Stimulated activated CD8-positive, alpha-beta memory T cell treated with anti-CD3 and anti-CD28 coated beads, Interleukin-12 subunit alpha, Interleukin-12 subunit beta, amount 100 ng/mL, for 24 hours (primary cell): ENCODE measurements at regions not wholly inside any gene's neighbourhood (a gene's known extent, or its start where the extent isn't known, plus 50 kb on each side); places are given as distances from the start of the nearest gene placed in this dataset.

Experiments
- DNase-seq: peaks from one replicate; pipeline ENCODE4 v3.0.0-alpha.2; 2020; ENCODE audit errors: extremely low read depth

DNA sequence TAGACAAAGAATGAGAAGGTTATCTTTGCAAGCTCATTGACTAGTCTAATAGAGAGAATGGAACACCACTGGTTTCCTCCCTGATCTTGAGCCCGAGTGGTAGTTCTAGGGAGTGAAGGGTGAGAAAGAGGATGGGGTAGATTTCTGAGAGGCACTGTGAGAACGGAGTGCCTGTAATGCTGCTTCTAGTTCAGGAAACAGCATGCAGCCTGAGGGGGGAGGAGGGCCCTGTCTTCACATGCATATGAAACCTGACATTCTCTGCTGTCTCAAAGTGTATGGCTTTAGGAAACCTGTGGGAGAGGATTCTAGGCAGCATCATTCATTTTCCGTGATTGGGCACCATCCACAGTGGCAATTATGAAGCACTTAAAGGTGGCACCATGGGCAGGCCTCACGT, 259.4 kb upstream of the MAN1A1 start:
- DNase-seq: no peak

DNA sequence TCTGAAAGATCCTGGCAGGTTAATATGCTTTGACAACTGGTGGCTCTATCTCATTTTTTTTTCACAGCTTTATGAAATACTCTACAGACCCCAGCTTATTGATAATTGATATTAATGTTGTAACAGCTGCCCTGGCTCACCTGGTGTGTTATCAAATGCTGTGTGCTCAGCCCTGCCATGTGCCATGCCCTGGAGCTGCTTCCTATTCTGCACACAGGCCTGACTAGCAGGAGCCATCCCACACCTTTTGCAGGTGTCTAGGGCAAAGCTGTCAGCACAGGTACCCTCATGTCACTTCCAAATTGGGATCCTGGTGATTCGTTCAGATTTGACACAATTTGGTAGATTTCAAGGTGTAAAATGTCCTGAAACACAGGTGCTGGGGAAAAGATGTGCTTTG, 254.6 kb upstream of the MAN1A1 start:
- no peak for DNase-seq

DNA sequence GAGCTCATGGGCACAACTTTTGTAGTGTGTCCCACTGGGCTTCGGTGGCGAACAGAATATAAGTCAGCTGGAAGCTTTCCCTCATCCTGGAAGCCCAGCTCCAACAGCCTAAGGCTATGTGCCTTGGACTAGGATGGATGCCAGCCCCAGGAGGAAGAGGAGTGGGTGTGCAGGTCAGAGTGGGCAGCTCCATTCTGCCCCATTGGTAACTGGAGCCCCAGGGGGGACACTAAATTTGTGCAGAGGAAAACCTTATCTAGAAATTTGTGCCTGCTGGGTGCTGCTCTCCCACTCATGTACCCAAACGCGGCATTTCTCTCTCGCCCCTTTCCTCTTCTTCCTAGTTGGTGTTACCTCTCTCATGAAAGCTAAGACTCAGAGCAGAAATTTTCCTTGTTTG, 253.9 kb upstream of the MAN1A1 start:
- no peak for DNase-seq

DNA sequence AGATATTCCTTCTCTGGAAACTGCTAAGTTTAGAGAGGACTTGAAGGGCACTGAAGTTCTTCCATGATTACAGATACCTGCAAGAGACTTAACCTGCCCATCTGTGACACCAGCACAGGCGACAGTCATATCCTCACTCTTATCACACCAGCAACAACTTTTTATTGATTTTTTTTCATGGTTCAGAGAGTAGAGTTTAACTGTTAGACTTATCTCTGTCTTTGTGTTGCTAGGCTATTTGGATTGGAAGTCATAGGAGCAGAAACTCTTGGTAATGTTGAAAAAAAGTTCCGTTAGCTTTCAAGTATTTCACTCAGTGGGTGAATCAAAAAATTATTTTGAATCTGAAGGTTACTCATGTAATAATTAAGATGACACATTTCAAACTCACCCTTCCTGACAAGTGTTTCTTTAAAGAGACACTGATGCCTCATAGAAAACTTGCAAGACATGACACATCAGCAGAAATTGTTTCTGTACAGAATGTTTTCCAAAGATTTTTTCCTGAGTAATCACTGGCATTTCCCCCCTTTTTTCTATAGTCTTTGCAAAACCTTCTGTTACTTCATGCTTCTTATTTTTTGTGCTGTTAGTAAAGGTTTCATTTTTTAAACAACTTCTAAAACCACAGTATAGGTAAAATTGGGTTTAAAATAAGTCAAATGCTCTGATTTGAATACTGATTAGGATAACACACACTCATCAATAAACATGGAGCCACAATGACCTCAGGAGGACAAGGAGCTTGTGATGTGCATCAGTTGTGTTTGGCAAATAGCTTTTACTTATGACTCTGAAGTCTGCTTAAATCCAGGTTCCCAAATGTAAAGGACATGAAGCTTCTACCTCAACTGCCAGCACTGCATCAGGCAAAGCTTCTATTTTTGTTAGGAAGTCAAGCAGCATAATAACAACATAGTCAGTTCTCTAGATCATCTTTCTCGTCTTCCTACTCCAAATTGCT, 252.9 kb upstream of the MAN1A1 start:
- no peak for DNase-seq

DNA sequence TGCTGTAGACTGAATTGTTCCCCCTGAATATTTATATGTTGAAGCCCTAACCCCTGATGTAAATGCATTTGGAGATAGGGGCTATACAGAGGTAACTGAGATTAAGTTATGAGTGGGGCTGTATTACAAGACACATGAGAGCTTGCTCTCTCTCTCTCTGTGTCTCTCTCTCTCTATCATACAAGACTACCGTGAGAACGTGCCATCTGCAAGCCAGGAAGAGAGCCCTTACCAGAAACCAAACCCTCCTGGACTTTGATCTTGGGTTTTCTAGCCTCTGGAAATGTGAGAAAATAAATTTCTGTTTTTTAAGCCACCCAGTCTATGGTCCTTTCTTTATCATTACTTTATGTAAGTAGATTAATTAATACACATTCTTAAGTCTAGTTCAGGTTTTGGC, 249.3 kb upstream of the MAN1A1 start:
- DNase-seq: no peak

DNA sequence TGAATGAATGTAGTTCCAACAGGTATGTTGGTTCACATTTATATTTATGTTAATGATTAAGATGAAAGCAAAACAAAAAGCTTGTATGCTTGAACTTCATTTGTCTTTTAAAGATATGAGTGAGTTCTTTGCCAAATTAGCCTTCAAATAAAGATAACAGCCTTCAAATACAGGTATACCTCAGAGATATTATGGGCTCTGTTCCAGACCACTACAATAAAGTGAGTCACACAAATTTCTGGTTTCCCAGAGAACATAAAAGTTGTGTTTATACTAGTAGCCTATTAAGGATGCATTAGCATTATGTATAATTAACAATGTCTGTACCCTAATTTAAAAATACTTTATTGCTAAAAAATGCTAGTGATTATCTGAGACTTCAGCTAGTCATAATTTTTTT, 245.3 kb upstream of the MAN1A1 start:
- no peak for DNase-seq

DNA sequence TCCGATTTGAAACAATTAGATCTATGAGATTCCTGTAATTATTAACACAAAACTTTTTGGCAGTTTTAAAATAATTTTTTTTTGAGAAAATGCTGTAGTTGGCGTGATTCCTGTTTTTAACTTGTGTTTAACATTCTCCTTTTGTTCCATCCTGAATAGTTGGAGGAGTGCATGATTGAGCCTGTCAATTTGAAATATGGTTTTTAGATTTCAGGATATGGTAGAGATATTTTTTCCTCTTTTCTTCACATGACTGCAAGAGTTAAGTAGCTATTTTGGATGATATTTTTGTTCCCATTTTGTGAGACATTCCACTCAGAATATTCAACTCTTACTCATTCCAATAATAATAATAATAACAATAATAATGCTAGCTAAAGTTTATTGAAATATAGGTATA, 241.7 kb upstream of the MAN1A1 start:
- no peak for DNase-seq

DNA sequence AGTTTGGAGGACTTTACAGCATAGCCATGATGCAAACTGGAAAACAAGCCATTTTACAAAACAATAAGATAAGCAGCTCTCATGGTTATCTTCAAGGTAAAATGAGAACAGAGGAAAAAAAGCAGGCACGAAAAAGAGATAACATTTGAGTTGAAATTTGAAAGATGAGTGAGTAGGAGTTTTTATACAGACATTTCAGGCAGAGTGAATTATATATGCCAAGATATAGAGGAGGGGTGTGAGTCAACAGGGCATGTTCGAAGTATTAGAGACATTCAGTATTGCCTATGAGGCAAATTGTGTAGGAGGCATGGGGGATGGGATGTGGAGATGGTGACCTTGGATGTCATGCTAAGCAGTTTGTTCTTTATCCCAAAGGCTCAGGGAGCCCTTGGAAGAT, 240.5 kb upstream of the MAN1A1 start:
- no peak for DNase-seq

DNA sequence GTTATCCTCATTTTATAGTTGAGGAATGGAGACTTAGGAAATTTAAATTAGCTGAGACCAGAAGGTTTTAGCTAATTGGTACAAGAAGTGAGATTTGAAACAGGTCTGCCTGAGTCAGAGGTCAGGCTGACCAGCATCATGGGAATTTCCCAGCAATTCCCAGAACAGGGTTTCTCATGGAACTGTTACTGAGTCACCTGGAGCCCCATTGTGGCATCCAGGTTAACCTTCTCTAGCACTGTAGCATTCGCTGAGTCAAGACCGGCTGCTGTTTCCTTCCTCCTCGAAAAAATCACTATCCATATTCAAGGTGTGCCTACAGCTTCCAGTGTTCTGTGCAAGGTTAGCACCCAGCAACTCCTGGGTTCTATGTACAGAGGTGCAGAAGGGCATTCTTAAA, 238.0 kb upstream of the MAN1A1 start:
- DNase-seq: no peak

DNA sequence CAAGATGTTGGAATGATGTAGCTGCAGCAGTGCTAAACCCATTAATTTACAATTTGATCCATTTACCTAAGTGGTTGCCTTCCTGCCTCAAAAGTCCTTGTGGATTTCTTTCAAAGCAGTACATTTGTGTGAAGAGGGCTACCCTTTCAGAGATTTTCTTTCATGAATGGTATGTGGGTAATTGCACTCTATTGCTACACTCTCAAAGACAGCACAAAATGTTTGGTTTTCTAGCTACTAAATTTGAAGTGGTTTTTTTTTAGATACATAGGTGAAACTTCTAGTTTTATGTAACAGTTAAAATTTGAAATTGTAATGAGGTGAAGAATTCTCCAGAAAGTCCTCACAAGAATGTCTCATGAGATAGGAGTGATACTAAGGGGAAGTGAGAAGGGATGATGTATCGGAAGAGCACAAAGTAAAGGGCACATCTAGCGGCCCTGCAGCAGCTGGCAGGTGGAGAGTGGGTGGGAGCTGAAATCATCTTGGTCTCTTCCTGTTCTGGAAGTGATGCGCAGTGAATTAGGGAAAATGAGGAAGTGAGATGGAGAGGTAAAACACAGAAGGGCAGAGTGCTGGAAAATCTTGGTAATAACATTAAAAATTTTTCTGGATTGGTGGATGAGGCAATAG, 236.8 kb upstream of the MAN1A1 start:
- DNase-seq: no peak

DNA sequence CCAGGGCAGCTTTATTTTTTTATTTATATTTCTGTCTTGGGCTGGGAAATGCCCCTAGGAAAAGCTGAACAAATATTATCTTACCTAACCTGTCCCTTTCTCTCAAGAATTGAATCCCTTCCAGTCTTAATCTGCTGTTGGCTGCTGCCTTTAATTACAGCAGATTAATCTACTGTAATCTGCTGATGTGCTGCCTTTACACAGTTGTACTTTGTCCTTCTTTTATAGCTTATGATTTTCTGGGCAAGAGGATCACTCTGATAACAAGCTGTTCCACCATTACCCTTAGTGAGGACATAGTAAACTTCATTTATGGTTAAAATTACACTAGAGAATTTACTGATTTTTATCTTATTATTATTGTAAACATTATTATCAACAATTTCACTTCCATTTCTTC, 234.5 kb upstream of the MAN1A1 start:
- DNase-seq: no peak

DNA sequence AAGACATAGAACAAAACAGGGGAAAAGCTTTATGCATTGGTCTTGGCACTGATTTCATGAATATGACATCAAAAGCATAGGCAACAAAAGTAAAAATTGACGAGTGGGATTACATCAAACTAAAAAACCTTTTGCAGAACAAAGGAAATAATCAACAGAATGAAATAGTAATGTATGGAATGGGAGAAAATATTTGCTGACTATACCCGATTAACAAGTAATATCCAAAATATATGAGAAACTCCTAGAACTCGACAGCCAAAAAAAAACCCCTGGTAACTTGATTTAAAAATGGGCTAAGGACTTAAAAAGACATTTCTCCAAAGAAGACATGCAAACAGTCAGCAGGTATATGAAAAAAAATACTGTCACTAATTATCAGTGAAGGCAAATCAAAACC, 231.7 kb upstream of the MAN1A1 start:
- no peak for DNase-seq

DNA sequence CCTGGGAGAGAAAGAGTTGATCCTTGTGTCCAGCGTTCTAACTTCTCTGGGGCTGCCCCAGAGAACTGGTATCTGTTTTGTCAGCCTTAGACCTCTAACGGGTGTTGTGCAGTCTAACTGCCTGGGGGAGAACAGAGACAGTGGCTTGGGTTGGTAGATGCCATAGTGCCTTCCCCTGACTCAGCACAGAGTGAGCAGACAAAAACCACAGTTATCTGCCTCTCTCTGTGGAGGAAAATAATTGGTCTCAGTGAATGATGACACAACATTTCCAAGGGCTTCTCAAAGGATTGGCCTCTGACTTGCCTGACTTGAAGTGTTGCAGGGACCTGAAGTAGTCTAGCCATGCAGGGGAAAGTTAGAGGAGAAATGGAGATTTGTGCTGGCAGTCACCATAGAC, 226.2 kb upstream of the MAN1A1 start:
- no peak for DNase-seq

DNA sequence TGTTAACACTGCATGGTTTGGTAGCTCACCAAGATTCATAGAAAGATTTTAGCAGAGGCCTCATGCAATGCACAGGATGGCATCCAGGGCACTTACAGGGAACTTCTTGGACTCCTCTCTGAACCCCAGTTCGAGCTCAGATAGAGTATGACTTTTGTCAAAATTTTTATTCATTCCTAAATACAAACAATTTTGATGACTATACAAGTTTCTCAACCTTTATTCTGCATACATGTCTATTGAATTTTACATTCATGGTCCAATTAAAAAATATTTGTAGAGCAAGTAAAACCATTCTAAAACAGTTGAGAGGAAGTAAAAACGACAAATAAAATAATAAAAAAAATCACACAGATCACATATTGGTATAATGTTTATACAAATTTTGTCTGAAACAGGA, 219.0 kb upstream of the MAN1A1 start:
- DNase-seq: no peak

DNA sequence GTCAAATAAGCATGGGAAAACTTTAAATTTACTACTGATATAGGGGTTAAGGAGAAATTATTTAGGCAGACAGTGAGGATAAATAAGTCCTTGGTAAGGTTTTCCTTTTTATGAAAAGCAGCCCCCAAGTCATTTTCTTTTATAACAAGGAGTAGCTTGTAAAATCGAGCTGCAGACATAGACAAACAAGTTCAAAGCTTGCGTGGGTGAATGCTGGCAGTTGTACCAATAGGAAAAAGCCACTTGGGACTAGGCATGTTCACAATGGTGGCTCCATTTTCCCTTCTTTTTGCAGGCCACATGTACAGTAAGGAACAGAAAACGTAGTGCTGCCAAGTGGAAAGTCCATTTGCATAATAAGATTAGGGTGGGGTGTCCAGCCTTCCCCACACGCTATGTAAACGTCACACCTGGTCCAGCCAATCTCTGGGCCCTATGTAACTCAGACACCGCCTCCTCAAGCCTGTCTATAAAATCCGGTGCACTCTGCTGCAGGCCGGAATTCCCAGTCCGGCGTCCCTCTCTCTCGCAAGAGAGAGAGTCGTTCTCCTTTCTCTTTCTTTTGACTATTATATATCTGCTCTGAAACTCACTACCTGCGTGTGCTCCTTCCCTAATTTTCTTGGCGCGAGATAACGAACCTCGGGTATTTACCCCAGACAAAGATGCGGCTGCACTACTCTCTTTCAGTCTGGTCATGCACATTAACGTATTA, 217.1 kb upstream of the MAN1A1 start:
- no peak for DNase-seq

DNA sequence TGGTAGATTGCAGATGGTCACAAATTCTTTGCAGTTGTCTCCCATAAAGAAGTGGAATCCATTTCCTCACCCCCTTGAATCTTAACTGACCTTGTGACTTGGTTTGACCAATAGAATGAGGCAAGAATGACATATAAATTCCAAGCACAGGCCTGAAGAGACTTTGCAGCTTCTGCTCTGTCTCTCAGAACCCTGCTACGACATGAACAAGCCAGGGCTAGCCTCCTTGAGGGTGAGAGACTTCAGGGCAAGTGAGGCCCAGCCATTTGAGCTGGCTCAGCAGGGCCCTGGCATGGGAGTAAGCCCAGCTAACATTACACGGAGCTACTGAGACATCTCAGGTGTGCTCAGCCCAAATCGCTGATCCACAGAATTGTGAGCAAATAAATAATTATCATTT, 216.3 kb upstream of the MAN1A1 start:
- DNase-seq: no peak

DNA sequence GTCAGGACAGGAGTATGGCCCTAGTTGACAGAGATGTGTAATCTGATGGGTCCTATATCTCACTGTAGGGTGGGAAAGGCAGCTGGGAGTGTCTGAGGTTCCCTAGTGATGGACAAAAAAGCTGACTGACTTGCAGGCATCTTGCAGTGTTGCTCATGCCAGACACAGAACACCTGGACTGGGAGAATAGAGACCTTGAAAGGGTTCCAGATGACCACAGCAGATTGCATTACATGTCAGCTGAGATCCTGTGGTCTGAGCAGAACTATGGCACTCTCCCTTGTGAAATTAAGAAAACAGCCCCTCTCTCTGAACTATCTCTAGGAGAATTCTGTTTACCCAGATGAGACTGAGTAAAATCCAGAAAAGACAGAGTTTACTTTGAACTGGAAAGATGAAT, 212.6 kb upstream of the MAN1A1 start:
- no peak for DNase-seq

DNA sequence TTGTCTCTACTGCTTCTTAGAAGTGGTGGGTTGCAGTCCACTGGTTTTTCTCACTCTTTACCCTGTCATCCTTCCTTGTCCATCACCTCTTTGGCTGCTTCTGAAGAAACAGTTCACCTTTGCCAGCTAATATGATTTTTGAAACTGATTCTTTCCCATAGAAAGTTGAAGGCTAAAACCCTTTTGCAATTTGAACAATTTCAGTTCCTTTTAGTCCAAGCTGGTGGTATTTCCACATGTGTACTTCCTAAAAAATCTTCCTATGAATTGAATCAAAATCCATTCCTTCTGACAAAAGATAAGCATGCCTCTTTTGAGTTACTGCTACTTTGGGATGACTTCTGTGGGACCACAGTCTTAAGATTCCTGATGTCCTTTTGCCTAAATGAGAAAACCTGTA, 210.0 kb upstream of the MAN1A1 start:
- no peak for DNase-seq

DNA sequence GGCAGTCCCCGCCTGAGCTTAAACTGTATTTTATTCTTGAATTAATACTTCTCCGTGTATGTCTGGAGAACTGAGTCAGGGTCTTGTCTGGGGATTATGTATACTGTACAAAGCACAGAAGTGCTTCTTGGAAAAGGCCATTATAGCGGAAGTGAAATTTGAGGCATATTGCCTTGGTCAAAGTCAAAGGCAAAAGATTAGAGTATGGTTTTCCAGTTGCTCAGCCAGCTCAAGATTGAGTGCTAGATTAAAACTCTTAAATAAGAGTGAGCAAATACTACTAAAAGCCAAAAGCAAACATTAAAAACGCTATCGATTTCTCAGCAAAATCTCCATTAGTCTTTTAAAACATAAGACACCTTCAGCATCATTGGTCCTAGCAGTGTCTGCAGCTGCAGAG, 207.7 kb upstream of the MAN1A1 start:
- no peak for DNase-seq

DNA sequence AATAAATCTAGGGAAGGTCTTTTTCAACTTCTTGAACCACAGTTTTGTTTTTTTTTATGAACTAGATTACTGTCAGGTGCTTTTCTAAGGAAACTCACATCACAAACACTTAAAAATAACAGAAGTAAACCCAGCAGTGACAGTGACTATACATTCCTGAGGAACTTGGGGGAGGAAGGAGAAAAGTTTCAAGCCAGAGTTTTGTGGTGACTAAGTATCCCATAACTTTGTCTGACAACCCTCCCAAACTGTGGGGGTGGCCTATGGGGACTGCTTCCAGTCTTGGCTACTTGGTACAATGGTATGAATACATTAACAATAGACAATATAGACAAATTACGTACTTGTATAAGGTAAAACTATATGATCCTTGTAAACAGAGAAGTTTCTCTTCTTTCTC, 202.5 kb upstream of the MAN1A1 start:
- no peak for DNase-seq

DNA sequence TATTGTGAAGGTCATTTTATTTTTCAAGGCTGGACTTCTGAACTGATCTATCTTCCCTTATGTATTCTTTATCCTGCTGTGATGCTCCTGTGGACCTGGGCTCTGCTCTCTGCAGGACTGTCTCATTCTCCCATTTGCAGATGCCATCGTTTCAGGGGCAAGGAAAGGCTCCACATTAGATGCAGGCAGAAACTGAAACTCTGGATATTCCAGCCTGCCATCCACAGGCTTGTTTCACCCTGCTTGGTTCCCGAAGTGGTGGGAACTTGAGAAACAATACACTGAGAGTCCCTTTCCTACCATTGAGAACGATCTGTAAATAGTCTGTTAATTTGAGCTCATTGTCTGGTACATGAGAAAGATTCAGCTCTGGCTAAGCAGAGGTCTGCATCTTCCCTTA, 197.5 kb upstream of the MAN1A1 start:
- no peak for DNase-seq

DNA sequence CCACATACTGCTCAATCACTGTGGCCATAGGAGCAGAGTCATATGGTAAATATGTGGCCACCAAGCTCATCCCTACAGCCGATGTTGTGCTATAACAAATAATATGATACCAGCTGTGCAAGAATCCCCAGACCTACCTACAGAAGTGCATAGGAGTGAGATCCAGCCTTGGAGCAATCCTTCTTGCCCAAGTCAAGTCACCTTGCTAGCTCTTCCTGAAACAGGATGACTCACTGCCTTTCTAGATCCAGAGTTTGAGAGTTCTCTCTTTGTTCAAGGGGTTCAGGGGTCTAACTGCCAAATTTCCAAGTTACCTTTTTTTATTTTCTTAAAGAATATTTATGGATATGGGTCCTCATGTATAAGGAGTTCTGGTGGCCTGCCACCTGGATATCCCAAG, 195.7 kb upstream of the MAN1A1 start:
- no peak for DNase-seq
